H1 (cell line): ENCODE measurements at regions not wholly inside any gene's neighbourhood (a gene's known extent, or its start where the extent isn't known, plus 50 kb on each side); places are given as distances from the start of the nearest gene placed in this dataset.

Experiments
- ATF3 ChIP-seq: IDR thresholded peaks from 2 replicates; pipeline ENCODE4 v1.6.1; 2011; ENCODE audit warnings: low read depth, mild to moderate bottlenecking, low read length; ENCODE audit not compliant: insufficient read depth
- GTF2F1 ChIP-seq: IDR thresholded peaks from 2 replicates; pipeline ENCODE4 v1.6.1; 2012; ENCODE audit warnings: low read depth, low read length, improper control_type of control experiment, borderline replicate concordance
- JUN ChIP-seq: IDR thresholded peaks from 2 replicates; pipeline ENCODE4 v1.6.1; 2011; ENCODE audit warnings: low read depth, mild to moderate bottlenecking, improper control_type of control experiment, low read length
- POLR2A ChIP-seq, 2 experiments: IDR thresholded peaks; 1 replicate in 1 of 2; 2 replicates in 1 of 2; pipeline ENCODE4 v1.6.1; 2011; ENCODE audit warnings: low read depth in 2 of 2, low read length in 2 of 2, mild to moderate bottlenecking in 2 of 2; ENCODE audit errors: control extremely low read depth in 1 of 2
- RAD21 ChIP-seq, 2 experiments: IDR thresholded peaks in 1 of 2; conservative IDR thresholded peaks in 1 of 2; 2 replicates each; pipeline ENCODE4 v1.6.1; 2011; ENCODE audit warnings: low read depth in 2 of 2, low read length in 2 of 2, improper control_type of control experiment in 1 of 2, inconsistent platforms in 1 of 2, mild to moderate bottlenecking in 1 of 2, moderate library complexity in 1 of 2
- TEAD4 ChIP-seq: IDR thresholded peaks from 2 replicates; pipeline ENCODE4 v1.6.1; 2012; ENCODE audit warnings: low read depth, low read length, inconsistent platforms, mixed read lengths
- USF2 ChIP-seq: IDR thresholded peaks from 2 replicates; pipeline ENCODE4 v1.6.1; 2011; ENCODE audit warnings: low read length, improper control_type of control experiment
- TF ChIP-seq, protein P1 (sequence below), 3 experiments: IDR thresholded peaks; 1 replicate in 2 of 3; 2 replicates in 1 of 3; pipeline versions ENCODE4 v1.5.1 to v1.6.1; 2011; ENCODE audit warnings: low read length in 3 of 3, mild to moderate bottlenecking in 3 of 3, inconsistent platforms in 2 of 3, low read depth in 1 of 3, moderate library complexity in 1 of 3; ENCODE audit not compliant: insufficient read depth in 1 of 3; ENCODE audit errors: control extremely low read depth in 1 of 3

DNA sequence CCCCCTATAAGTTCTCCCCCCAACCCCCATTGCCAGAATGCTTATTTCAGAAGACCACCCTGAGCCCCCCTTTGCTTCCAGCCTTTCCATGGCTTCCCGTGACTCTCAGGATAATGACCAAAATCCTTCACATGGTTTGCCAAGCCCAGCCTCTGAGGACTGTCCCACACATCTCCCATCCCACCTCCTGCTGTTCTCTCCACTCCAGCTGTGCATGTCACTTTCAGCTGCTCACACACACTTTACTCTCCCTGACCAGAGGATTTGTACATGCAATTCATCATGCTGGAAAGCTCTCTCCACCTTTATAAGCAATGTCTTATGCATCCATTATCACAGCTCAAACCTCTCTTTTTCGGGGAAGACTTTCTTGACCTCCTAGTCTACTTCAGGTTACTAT is 164.2 kb downstream of the PRL start:
- no peak for TF ChIP-seq POLR2A (IDR thresholded peaks at IDR 0.05; ENCODE audit: control extremely low read depth in 1 of 2, low read depth in 2 of 2, low read length in 2 of 2)
- TF ChIP-seq GTF2F1 = no peak
- TF ChIP-seq, protein P1, sequence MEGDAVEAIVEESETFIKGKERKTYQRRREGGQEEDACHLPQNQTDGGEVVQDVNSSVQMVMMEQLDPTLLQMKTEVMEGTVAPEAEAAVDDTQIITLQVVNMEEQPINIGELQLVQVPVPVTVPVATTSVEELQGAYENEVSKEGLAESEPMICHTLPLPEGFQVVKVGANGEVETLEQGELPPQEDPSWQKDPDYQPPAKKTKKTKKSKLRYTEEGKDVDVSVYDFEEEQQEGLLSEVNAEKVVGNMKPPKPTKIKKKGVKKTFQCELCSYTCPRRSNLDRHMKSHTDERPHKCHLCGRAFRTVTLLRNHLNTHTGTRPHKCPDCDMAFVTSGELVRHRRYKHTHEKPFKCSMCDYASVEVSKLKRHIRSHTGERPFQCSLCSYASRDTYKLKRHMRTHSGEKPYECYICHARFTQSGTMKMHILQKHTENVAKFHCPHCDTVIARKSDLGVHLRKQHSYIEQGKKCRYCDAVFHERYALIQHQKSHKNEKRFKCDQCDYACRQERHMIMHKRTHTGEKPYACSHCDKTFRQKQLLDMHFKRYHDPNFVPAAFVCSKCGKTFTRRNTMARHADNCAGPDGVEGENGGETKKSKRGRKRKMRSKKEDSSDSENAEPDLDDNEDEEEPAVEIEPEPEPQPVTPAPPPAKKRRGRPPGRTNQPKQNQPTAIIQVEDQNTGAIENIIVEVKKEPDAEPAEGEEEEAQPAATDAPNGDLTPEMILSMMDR (IDR thresholded peaks at IDR 0.05; ENCODE audit: control extremely low read depth in 1 of 3, insufficient read depth in 1 of 3, low read depth in 1 of 3, low read length in 3 of 3) = no peak
- no peak for TF ChIP-seq USF2
- TF ChIP-seq JUN = no peak
- no peak for TF ChIP-seq TEAD4
- no peak for TF ChIP-seq RAD21 (IDR thresholded peaks at IDR 0.05 in 1 of 2, conservative IDR thresholded peaks at IDR 0.05 in 1 of 2; ENCODE audit: low read depth in 2 of 2, low read length in 2 of 2)
- TF ChIP-seq ATF3 = no peak
